ENCODE measurements at regions not wholly inside any gene's neighbourhood (a gene's known extent, or its start where the extent isn't known, plus 50 kb on each side); places are given as distances from the start of the nearest gene placed in this dataset.

DNA sequence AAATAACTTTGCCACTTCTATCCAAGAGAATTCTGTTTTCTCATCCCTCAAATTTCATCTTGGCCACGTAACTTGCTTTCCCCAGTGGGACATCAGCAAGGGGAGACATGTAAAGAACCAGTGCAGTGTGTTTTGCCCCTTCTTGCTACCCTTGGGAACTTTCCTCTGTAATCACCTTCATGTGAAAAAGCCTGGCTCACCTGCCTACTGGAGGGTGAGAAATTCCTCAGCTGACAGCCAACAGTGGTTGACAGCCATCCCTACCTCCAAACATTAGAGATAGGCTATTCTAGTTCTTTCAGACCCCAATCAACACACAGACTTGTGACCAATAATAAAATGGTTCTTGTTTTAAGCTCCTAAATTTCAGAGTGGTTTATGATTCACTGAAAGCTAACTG, 333.9 kb upstream of the TBC1D5 start:
- DNase-seq = no peak

DNA sequence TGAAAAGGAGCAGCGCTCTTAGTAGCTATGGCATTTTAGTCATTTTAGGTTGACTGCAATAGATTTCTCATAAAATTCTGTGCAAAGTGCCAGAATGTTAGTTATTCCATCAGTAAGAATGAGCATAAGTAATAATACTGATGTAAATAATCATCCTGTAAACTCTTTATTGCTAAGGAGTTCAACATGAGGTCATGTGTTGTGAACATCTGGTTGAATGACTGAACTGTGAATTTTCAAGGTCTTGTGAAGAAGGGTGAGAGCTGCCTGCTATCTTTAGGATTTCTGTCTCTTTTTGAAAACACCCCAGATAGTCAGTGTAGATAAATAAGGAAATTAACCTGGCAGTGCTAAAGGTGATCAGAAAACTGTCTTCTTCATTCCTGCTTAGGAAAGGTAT, 333.4 kb upstream of the TBC1D5 start:
- DNase-seq = no peak

DNA sequence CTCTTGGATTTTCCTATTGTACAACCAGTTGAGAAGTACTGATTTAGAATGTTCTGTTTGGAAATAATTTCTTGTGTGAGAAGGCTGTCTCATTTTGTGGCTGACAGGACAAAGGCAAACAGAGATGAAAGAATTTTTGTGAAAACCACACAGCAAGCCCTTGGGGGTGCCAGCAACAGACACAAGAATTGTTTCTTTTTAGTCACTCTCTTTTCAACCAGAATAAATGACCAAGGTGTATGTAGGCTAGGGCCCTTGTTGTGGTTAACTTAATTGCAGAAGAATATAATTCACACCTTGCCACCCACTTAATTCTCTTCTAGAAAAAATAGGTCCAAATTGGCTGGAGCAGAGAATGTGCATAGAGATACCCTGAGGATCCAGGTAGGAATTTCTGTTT, 329.4 kb upstream of the TBC1D5 start:
- DNase-seq = no peak

DNA sequence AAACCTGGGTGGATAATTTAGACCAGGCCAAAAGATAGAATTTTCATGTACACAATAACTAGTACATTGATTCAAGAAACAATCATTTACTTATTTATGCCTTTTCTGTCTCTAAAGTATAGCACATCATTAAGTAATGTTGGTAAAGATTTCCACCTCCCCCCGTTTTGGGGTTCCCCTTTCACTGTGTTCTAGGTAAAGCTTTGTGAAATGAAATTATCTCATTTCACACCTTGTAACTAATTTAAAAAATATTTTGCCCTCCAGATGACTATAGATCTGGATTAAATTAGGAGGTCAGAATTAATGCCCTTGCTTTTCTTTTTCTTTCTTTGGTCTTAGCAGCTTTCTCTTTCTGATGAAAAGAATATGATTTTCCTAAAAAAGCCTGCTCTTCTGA, 328.5 kb upstream of the TBC1D5 start:
- no peak for DNase-seq

DNA sequence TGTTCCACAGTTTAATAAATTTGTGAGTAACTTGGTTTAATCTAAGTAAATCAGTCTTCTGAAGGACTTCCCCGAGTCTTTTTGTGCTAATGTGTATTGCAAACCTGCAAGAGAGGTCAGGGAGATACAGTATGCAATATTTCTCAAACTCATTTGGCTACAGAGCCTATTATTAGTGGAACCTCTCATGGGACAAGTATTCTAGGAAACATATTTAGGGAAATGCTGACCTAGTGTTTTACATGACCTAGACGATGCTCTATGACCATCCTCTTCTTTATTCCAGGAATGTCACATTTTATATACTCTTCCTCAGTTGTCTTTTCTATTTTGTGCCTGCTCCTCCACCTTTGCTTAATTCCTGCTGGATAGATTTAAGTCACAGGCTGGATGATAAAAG, 327.8 kb upstream of the TBC1D5 start:
- no peak for DNase-seq

DNA sequence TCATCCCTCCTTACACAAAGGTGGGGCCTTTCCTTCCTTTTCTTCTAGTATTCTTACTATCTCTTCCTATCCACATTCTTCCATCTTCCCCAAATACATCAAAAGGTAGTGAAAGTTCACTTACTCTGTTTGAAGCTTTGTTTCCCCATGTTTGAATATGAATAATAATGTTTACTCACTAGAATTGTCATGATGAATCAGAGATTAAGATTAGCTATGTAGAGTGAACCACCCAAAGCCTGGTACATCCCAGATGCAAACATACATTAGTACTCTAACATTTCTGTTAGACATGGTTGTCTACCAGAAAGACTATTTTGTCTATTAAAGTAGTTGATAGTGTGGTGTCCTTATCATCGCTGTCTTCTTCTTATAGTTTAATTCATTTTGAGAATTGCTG, 327.1 kb upstream of the TBC1D5 start:
- no peak for DNase-seq

DNA sequence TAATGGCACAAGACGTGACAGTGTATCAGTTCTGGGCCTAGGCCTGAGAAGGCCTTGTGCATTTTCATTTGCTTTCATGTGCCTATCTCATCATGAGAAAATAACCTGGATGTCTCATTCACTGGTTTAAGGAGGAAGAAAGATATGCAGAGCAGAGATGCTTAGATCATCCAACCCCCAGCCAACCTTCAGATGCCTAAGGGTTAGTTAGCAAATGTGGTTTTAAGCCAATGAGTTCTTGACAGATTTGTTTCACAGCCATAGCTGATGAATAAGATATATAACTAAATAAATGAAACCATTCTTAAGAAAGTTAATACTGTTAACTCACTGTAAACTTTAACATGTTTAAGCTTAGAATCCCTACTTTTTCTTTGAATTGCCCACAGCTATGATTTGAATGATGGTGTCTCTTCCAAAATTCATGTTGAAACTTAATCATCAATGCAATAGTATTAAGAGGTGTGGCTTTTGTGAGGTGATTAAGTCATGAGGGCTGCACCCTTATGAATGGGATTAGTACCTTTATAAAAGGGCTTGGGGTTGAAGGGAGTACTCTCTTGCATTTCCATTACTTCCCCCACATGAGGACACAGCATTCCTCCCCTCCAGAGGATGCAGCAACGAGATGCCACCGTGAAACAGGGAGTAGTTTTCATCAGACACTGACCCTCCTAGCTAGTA, 324.6 kb upstream of the TBC1D5 start:
- no peak for DNase-seq

DNA sequence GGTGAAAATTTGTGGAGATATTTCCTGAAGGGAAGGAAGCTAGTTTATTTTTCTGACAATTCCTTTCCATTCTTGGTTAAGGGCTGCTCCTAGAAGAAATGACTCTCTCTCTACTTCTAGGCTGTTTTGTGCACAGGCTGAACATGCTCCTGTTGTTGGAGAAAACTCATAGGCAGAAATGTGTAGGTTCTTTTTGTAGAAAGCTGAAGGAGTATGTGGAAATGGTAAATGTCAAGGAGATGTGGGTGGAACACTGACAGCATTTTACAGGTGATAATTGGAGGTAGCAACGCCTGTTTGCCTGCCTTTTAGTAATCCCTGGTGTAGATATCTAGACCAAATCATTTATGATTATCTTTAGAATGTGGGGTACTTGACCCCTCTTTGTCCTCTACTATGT, 322.2 kb upstream of the TBC1D5 start:
- DNase-seq = no peak

DNA sequence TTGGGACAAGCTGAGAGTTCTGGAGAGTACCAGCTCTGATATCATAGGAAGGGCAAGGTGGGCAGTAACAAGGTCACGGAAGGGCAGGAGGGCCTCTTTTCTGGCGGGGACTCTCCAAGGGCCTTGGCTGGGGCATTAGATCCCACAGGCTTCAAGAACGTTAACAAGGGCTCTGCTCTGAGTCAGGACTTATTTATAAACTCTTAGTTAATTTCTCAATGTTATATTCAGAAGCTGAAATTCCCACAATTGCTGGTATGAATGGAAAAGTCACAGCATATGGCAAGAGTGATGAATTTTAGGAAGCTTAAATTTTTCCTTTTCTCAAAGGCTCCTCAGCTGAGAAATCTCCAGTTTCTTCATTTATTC, 320.2 kb upstream of the TBC1D5 start:
- DNase-seq = no peak

DNA sequence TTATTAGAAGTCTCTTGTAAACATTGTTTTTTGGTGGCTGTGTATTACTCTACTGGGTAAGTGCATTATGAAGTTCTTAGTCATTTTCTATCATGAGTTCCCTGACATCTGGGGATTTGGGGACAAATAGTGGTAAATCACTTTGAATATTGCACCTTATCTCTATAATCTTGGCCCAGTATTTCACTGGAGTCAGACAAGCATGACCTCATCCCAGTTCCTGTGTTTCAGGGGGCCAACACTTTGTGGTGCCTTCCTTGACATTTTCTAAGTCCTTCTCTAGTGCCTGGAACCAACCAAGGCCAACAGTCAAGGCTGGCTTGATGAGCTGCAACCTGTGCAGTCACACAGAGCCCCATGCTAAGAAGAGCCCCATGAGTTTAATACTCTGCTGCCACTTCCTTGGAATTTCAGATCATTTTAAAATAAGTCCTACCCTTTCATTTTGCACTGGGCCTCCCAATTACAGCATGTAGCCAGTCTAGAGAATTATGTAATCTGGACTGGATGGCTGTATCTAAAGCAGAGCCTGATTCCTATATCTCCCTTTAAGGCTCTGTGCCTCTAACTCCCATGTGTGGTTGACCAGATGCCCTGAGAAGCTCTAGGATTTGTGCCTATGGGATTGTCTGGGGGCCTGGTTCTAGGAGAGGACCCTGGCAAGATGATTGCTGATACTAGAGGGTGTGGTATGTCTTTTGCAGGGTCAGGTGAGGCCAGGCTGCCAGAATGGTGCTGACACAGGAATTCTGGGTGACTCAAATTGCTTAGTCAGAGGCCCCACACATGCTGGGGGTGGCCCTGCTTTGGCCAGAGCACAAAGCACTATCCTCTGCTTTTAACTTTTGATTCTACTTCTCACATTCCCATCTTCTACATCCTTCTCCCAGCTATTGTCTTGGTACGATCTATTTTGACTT, 319.6 kb upstream of the TBC1D5 start:
- no peak for DNase-seq

DNA sequence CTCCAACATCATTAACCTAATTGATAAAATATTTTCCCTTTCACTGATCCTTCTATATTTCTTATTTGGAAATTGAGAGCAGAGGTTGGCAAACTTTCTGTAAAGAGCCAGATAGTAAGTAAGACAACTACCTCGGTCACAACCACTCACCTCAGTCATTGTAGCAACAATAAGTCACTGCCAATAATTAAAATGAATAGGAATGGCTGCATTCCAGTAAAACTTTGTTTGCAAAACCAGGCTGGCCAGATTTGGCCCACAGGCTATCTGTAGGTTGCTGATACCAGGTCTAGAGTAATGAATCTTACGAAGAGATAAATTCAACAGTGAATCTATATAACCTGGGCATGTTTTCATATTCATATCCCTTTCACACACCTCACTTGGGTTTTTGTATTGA, 316.2 kb upstream of the TBC1D5 start:
- no peak for DNase-seq

DNA sequence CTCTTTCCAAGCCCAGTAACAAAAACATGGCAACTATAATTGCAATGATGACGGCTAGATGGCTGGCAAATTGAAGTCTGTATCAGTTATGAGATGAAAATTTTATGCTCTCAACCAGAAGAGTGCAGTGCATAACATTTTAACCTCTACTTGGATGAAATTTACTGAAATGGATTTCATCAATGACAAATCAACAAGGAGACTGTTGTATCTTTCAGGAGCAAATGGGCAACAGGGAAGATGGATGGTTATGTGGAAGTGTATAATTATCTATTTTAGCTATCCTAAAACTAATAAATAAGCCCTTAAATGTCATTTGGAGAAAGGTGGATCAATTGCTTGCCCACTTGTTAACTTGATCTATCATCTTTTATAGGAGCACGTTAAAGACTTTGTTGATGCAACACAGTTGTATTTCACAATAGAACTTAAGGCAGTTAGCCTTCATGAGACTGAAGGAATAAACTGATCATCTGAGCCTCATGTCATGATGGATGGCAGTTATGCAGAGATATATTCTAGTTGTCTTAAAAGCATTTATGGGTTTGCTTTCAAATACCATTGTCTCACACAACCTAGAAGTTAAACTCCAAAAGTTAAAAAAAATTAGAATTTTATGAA, 315.1 kb upstream of the TBC1D5 start:
- no peak for DNase-seq

DNA sequence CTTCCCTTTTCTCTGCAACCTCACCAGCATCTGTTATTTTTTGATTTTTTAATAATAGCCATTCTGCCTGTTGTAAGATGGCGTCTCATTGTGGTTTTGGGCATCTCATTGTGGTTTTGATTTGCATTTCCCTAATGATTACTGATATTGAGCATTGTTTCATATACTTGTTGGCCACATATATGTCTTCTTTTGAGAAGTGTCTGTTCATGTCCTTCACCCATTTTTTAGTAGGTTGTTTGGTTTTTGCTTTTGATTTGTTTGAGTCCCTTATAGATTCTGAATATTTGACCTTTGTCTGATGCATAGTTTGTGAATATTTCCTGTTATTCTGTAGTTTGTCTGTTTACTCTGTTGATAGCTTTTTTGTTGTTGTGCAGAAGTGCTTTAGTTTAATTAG, 312.2 kb upstream of the TBC1D5 start:
- DNase-seq = no peak

DNA sequence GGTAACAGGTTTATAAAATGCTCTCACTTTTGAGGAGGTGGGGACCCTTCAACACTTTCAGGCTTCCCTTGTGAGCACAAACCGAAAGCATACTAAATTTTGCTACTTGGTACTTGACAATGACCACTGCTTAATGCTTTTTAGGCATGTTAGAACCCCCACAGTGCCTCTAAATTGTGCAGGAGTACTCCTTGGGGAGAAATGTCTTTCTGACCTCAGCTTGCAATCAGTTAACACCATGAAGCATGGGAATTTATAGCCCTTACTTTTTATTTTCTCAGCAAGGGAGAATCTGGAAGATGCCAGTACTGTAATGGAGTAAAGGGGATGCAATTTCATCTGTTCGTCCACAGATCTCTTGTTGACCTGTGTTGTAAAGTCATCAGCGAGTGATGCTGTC, 308.9 kb upstream of the TBC1D5 start:
- no peak for DNase-seq

DNA sequence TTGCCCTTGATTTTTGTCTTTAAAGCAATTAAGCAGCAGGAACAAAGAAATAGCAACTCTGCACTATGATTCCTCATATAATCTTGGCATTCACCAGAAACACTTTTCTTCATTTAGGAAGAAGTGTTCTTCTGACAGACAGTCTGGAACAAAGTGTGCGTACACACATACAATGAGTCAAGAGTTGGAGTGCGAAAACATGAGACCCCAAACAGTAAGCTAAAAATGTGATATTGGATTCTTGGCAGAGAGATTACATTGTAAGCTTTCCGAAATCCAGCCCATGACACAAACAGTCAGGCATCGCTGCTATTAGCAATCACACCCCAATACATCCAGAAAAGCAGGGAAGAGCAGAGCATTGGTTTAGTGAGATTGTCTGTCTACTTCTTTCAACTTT, 306.7 kb upstream of the TBC1D5 start:
- DNase-seq = no peak

DNA sequence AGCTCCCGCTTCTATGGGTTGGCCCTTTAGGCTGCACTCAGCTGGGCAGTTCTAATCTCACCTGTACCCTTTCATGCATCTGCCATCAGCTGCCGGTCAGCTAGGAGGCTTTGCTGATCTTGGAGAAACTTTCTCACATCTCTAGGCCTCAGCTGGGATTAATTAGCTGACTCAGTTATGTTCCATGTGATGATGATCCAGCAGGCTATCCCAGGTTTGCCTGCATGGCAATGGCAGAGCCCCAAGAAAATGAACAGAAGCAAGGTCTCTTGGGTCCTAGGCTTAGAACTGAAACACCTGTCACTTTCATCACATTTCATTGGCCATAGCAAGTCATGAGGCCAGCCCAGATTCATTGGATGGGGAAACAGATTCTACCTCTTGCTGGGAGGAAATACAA, 304.6 kb upstream of the TBC1D5 start:
- no peak for DNase-seq

DNA sequence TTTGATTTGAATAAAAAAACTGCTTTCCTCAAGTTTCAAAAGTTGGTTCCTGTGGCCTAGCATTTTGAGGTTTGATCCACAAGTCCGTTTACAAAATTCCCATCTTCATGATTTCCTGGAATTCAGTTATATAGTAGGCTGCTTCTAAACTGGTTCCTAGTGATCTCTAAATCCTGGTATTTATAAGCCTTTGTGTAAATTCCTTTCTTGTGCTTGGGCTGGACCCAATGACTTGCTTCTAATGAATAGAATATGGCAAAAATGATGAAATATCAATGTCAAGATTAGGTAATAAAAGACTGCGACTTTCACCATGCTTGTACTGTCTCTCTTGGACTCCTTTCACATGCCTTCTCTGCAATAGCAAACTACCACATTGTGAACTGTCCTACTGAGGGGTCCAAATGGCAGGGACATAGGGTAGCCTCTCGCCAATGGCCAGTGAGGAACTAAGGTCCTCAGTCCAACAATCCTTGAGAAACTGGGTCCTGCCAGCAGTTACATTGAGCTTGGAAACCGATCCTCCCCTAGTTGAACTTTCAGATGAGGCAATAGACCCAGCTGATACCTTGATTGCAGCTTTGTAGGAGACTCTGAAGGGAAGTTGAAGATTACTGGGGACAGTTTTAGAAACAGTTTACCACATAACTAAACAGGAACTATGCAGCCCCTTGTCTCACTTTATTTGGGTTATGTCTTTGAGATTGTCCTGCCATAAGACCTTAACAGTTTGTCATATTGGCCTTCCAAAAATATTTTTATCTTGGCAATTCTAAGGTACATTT, 303.9 kb upstream of the TBC1D5 start:
- DNase-seq = no peak

DNA sequence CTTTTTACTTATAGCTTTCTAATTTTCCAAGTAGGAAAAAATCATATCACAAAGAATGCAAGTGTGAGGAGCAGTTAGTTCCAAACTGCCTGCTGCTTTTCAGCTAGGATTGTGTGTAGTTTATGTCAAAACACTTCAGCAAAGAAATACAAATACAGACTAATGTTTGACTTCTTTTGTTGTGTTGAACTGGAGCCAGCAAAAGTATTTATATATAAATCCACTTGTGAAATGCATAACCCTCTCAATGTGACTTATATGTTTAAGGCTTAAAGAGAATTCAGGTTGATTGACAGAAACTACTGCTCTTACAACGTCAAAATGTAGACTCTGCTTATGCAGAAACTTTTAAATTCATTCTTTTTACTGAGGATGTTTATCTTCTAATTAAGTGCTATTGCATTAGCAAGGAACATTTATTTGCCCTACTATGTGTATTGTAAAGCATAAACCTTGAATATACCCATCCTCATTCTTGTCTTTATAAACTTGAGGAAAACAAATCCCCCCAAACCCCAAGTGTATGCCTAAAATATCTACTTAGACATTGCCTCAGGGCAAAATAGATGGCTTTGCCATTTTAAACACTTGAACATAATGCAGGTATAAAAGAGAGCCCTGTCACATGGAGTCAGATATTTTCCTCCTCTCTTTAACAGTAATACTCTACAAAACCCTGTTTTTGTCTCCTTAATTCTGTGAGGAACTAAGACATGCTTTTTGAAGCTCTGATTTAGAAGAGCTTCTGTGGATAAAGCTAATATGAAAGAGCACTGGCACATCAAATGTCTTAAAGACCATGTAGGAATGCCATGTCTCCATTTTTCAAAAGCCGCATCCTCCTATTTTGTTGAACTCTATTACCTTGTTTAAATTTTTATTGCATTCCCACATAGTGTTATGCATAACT, 302.8 kb upstream of the TBC1D5 start:
- DNase-seq = no peak

DNA sequence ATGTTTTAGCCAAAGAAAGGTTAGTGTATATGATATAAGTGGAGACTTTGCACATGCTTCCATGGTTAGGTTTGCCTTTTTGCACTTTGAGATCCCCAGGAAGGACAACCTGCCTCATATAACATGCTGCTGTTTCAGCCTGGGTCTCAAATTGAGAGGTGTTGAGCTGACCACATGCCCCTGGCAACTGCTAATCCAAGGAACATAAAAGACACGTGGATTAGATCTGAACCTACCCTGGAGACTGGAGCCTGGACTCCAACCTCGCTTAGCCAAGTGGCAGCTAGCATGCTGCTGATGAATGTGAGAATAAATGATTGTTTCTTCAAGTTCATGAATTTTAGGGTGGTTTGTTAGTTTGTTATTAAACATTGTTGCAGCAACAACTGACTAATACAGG, 301.8 kb upstream of the TBC1D5 start:
- no peak for DNase-seq

DNA sequence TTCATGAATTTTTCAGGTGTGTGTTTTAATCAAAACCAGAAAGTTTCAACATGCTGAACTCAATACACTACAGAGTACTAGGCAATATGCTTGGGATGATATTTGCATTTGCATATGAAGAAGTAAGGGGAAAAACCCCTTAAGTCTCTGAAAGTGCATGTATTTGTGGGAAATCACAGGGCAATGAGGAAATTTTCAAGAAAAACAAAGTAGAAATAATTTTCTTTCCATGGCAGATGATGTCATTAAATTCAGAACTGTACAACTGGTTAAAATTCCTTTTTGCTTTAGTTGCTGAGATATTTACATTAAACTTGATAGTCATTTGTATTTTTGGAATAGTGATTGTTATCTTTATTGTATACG, 294.0 kb upstream of the TBC1D5 start:
- no peak for DNase-seq

DNA sequence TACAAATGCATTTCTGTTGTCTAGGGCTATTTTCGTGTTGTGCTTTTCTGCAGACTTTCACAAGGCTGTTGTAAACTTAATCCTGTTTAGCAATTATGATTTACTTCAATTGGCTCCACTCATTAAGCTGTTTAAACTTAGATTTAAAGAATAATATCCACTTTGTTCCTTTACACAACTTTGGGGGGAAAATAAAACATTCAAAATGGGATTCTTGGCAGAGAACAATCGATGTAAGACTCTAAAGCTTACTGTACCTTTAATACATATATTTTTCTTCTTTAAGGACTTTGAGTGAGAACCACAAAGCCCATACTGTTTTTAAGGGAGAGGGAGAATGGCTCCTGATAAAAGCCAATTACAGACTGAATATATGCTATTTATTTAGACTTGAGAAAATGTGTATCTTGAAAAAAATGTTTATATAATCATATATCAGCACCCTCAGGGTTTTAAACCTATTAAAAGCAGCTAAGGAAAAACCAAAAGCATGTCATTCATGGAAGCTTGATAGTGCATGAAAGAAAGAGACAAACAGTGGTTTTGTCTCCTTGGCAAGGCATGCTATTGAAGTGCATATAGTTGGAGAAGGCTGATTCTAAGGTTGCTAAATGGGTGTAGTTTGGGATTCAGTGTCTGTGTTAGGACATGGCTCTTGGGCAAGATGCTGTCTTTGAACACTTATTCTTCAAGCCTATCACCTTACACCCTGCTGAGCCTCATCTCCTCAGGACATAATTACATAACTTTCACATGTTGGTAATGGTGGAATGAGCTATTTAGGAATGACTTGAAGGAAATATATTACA, 293.4 kb upstream of the TBC1D5 start:
- no peak for DNase-seq
